Ovary (tissue), 7 donors: ENCODE measurements at regions not wholly inside any gene's neighbourhood (a gene's known extent, or its start where the extent isn't known, plus 50 kb on each side); places are given as distances from the start of the nearest gene placed in this dataset.

Experiments used
- DNase-seq, 5 donors: peaks; one replicate each; pipeline ENCODE4 v3.0.0-alpha.2; 2019 to 2020
- H3K27ac ChIP-seq, 2 donors: fragments of 200-600 bp; one replicate each; pipeline versions ENCODE4 v1.5.1 to v1.8.0; 2019 to 2022
- H3K27me3 ChIP-seq: fragments of 200-600 bp; one replicate; pipeline ENCODE4 v1.8.0; 2022
- H3K36me3 ChIP-seq: fragments of 200-600 bp; sonication (generic); one replicate; pipeline ENCODE4 v1.5.1; 2019
- H3K4me1 ChIP-seq: one replicate; pipeline ENCODE4 v1.8.1; 2013; ENCODE audit warnings: mild to moderate bottlenecking, moderate library complexity; ENCODE audit not compliant: insufficient read depth
- H3K4me3 ChIP-seq: fragments of 200-600 bp; sonication (generic); one replicate; pipeline ENCODE4 v1.5.1; 2017
- H3K9me3 ChIP-seq, 2 donors: fragments of 200-600 bp in 1 of 2; sonication (generic) in 1 of 2; one replicate each; pipeline versions ENCODE4 v1.5.1 to v1.8.1; 2013 to 2019; ENCODE audit warnings: mild to moderate bottlenecking in 1 of 2, moderate library complexity in 1 of 2
- CTCF ChIP-seq, 3 donors: fragments of 450-650 bp in 2 of 3; fragments of 200-600 bp in 1 of 3; IDR thresholded peaks; one replicate each; pipeline versions ENCODE4 v1.5.1 to v1.8.0; 2016 to 2022; ENCODE audit warnings: antibody characterized with exemption in 3 of 3, mild to moderate bottlenecking in 1 of 3
- EP300 ChIP-seq: sonication (generic); formaldehyde crosslinking; IDR thresholded peaks from one replicate; pipeline ENCODE4 v1.6.1; 2017; ENCODE audit warnings: antibody characterized with exemption
- POLR2A ChIP-seq: fragments of 450-650 bp; IDR thresholded peaks from one replicate; pipeline ENCODE4 v1.6.1; 2017; ENCODE audit warnings: antibody characterized with exemption, mild to moderate bottlenecking, moderate library complexity
- WGBS, 3 donors: extraction: QIAGEN DNeasy Blood & Tissue Kit in 1 of 3; methylation state at CpG; one replicate each; pipeline versions ENCODE4 v1.1.5 to v1.1.7; 2013 to 2017; 5-methylcytosine and 5-hydroxymethylcytosine counted together
- intact Hi-C, 4 donors: fragments of 100-400 bp; cut with DNase I; formaldehyde crosslinking; loops; one replicate each; pipeline versions ENCODE4 v1.11.0 to v1.15.1; 2022 to 2023
- donor health status: DM: no; HTN: no; CAD: no; lungs with moderate emphysema.
- donor health status: DM: no; HTN: no; CAD: no.
- donor health status: Bipolar disorder and iron deficiency.
- donor health status: DM: no; HTN: no; CAD: no.
- donor health status: DM: yes; HTN: yes; CAD: no.

- H3K27me3 ChIP-seq, result no peaks in the 10 kb centered on the region
- intact Hi-C loops, result no loop called here
- no peaks in the 10 kb centered on the region for H3K4me1 ChIP-seq
- 83 to 92% (median 86%) methylated on average over 1 of the region's 1 CpG for WGBS, 3 donors
- no peaks in the 10 kb centered on the region for H3K36me3 ChIP-seq
- H3K27ac ChIP-seq, result no peak overlapping the region
- no peaks in the 10 kb centered on the region for H3K9me3 ChIP-seq
- no peak for DNase-seq
- no peak overlapping the region for H3K4me3 ChIP-seq
- no peak for TF ChIP-seq CTCF (IDR thresholded peaks at IDR 0.05)
- TF ChIP-seq EP300, result no peak
- no peak for TF ChIP-seq POLR2A
Observed at GRCh38 chr10:30256084-30256483, 93.0 kb downstream of the MTPAP start.

GRCh38 chr10:30254926-30255325 is 94.2 kb downstream of the MTPAP start:
- no peaks in the 10 kb centered on the region for H3K36me3 ChIP-seq
- H3K9me3 ChIP-seq, result no peaks in the 10 kb centered on the region
- H3K4me3 ChIP-seq, result no peak overlapping the region
- no peak for DNase-seq
- no peaks in the 10 kb centered on the region for H3K4me1 ChIP-seq
- H3K27me3 ChIP-seq, result no peaks in the 10 kb centered on the region
- no peak for TF ChIP-seq CTCF (IDR thresholded peaks at IDR 0.05)
- no peak for TF ChIP-seq EP300
- no peak for TF ChIP-seq POLR2A
- intact Hi-C loops, result no loop called here
- H3K27ac ChIP-seq, result no peak overlapping the region
- WGBS, 3 donors, result 50 to 73% (median 67%) methylated on average over 1 of the region's 1 CpG

GRCh38 chr10:30248728-30249127 is 100.3 kb downstream of the MTPAP start:
- H3K9me3 ChIP-seq, result no peaks in the 10 kb centered on the region
- H3K36me3 ChIP-seq, result no peaks in the 10 kb centered on the region
- no peak for DNase-seq
- no peak overlapping the region for H3K27ac ChIP-seq
- 93 to 99% (median 96%) methylated on average over 4 of the region's 4 CpGs for WGBS, 3 donors
- H3K4me1 ChIP-seq, result no peaks in the 10 kb centered on the region
- H3K27me3 ChIP-seq, result no peaks in the 10 kb centered on the region
- TF ChIP-seq EP300 (no peak), CTCF (IDR thresholded peaks at IDR 0.05) (no peak), POLR2A (no peak)
- H3K4me3 ChIP-seq, result no peak overlapping the region
- intact Hi-C loops, result loop anchor here in 2 of 4 donors (10.0 kb wide), 1 partner anchor 254 kb away; no protein-coding TSS in a partner anchor

GRCh38 chr10:30247704-30248103 is 101.4 kb downstream of the MTPAP start:
- no peaks in the 10 kb centered on the region for H3K27me3 ChIP-seq
- H3K27ac ChIP-seq, result no peak overlapping the region
- H3K4me3 ChIP-seq, result no peak overlapping the region
- WGBS, 3 donors, result 89 to 94% (median 90%) methylated on average over 4 of the region's 4 CpGs
- no peaks in the 10 kb centered on the region for H3K4me1 ChIP-seq
- DNase-seq, result no peak
- intact Hi-C loops, result loop anchor here in 2 of 4 donors (10.0 kb wide), 1 partner anchor 253 kb away; no protein-coding TSS in a partner anchor
- H3K9me3 ChIP-seq, result no peaks in the 10 kb centered on the region
- TF ChIP-seq CTCF (IDR thresholded peaks at IDR 0.05) (no peak), POLR2A (no peak), EP300 (no peak)
- no peaks in the 10 kb centered on the region for H3K36me3 ChIP-seq
